ENCODE measurements at regions not wholly inside any gene's neighbourhood (a gene's known extent, or its start where the extent isn't known, plus 50 kb on each side); places are given as distances from the start of the nearest gene placed in this dataset.
"Not testable (repeated sequence)": the region's sequence is repeated elsewhere in the genome, so short reads cannot be mapped to it uniquely, and the experiment has no call there.

DNA sequence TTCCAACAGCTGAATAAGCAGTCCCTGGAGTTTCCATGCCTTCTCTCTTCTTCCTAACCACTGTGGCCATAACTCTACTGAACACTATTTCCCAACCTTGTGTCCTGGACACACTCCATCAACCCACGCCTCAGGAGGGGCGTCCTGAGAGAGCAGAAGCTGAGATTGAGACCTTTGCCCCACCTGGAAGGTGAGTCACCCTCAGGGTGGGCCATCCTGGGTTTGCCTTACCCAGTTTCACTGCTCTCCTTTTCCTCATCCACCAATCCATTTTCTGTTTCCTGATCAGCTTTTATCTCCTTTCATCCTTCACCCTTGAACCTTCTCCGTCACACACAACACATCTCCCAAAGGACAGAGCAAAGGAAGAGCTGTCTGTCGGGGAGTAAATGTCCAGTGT, 91.4 kb downstream of the TMEM130 start:
- DNase-seq, result no peak

- DNase-seq, result no peak
Measured at GRCh38 chr7:98779800-98780587, 89.8 kb downstream of the TMEM130 start.

- no peak for DNase-seq
Measured at GRCh38 chr7:98784216-98784785, 85.5 kb downstream of the TMEM130 start.

DNA sequence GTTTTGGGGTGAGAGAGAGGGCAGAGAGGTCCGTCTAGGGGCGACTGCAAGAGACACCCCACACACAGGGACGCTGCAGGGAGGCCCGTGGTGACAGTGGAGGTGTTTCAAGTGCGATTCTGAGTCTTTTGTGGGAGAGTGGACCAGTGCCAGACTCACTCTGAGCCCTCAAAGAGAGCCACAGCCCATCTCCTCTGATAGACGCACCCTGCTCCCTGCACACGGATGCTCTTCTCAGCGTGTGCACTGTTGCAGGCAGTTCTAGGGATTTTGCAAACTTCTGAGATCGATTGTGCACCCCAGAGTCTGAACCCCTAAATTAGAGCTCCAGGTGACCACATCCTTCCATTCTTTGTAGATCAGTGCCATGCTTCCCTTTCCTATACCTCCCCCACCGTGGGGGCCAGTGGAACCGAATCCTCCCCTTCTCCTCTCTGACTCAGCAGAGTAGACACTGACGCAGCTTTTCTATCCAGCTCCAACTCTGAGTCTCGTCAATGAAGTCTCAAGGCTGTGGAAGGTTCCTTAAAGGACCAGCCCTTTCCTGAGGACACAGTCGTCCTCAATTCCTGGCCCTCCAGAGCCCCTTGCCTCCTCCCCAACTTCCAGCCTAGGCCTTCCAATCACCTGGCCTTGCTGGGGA, 83.8 kb downstream of the TMEM130 start:
- DNase-seq, result no peak

- no peak for DNase-seq
Measured at GRCh38 chr7:98788966-98789365, 80.8 kb downstream of the TMEM130 start.

DNA sequence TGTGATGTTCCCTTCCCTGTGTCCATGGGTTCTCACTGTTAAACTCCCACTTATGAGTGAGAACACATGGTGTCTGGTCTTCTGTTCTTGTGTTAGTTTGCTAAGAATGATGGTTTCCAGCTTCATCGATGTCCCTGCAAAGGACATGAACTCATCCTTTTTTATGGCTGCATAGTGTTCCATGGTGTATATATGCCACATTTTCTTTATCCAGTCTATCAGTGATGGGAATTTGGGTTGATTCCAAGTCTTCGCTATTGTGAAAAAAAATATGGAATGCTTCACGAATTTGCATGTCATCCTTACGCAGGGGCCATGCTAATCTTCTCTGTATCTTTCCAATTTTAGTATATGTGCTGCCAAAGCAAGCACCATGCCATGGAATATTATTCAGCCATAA, 75.4 kb downstream of the TMEM130 start:
- DNase-seq, result not testable (repeated sequence)

- DNase-seq, result no peak
Measured at GRCh38 chr7:98795741-98796493, 73.9 kb downstream of the TMEM130 start.
